Heart left ventricle (tissue), 16 donors: ENCODE measurements at regions not wholly inside any gene's neighbourhood (a gene's known extent, or its start where the extent isn't known, plus 50 kb on each side); places are given as distances from the start of the nearest gene placed in this dataset.

Experiments used
- ATAC-seq, 4 donors: fragments of 200-7000 bp; cut with Tn5 transposase; one replicate each; pipeline ENCODE4 v1.9.1; 2020 to 2022; ENCODE audit warnings: moderate library complexity in 4 of 4, mild to moderate bottlenecking in 3 of 4, moderate number of reproducible peaks in 1 of 4
- DNase-seq, 5 donors: peaks; one replicate each; pipeline ENCODE4 v3.0.0-alpha.2; 2020
- H3K27ac ChIP-seq, 12 donors: fragments of 200-600 bp; sonication (generic) in 4 of 12; one replicate each; pipeline versions ENCODE4 v1.5.0 to v1.8.0; 2016 to 2022; ENCODE audit warnings: mild to moderate bottlenecking in 2 of 12
- H3K27me3 ChIP-seq, 9 donors: fragments of 200-600 bp; sonication (generic) in 2 of 9; one replicate each; pipeline versions ENCODE4 v1.5.1 to v1.8.0; 2016 to 2022; ENCODE audit warnings: mild to moderate bottlenecking in 3 of 9
- H3K36me3 ChIP-seq, 9 donors: fragments of 200-600 bp; sonication (generic) in 2 of 9; one replicate each; pipeline versions ENCODE4 v1.5.0 to v1.8.0; 2018 to 2022; ENCODE audit warnings: mild to moderate bottlenecking in 2 of 9
- H3K4me1 ChIP-seq, 12 donors: fragments of 200-600 bp; sonication (generic) in 4 of 12; one replicate each; pipeline versions ENCODE4 v1.5.0 to v1.8.0; 2016 to 2022; ENCODE audit warnings: mild to moderate bottlenecking in 3 of 12
- H3K4me3 ChIP-seq, 12 donors: fragments of 200-600 bp; sonication (generic) in 4 of 12; one replicate each; pipeline versions ENCODE4 v1.5.0 to v1.8.0; 2017 to 2022; ENCODE audit warnings: mild to moderate bottlenecking in 9 of 12, moderate library complexity in 4 of 12
- H3K9me3 ChIP-seq, 12 donors: fragments of 200-600 bp; sonication (generic) in 4 of 12; one replicate each; pipeline versions ENCODE4 v1.5.0 to v1.8.0; 2016 to 2022; ENCODE audit warnings: mild to moderate bottlenecking in 1 of 12
- POLR2A ChIP-seq, 2 donors: fragments of 450-650 bp; IDR thresholded peaks; one replicate each; pipeline ENCODE4 v1.6.1; 2017; ENCODE audit warnings: antibody characterized with exemption in 2 of 2, mild to moderate bottlenecking in 2 of 2, moderate library complexity in 2 of 2
- WGBS, 4 donors: extraction: QIAGEN DNeasy Blood & Tissue Kit in 2 of 4; methylation state at CpG; one replicate each; pipeline versions ENCODE4 v1.1.5 to v1.1.7; 2013 to 2018; 5-methylcytosine and 5-hydroxymethylcytosine counted together
- intact Hi-C, 10 donors: fragments of 100-400 bp; cut with DNase I; formaldehyde crosslinking; loops; one replicate each; pipeline versions ENCODE4 v1.11.1 to v1.14.2; 2022
- TF ChIP-seq, protein P1 (sequence below), 12 donors: fragments of 200-600 bp; sonication (generic) in 4 of 12; IDR thresholded peaks; one replicate each; pipeline versions ENCODE4 v1.5.0 to v1.8.0; 2018 to 2022; ENCODE audit warnings: antibody characterized with exemption in 12 of 12, mild to moderate bottlenecking in 5 of 12
- donor health status: ischemic (EF 13 %, LVEDD 7.1; RV severe dilation, severe dysfunction).
- donor health status: healthy with polysubstance abuse.
- donor health status: DM: no; HTN: yes; CAD: no.
- donor health status: DM: no; HTN: no; CAD: no.
- donor health status: ischemic (EF 25% LVEDD 6.9; RV normal size, moderate dysfunction).
- donor health status: ischemic (EF 25% LVEDD 5.7; RV mildly dilated, moderate dysfunction).
- donor health status: healthy.
- donor health status: DM: yes; HTN: yes; CAD: no.
- donor health status: ischemic (EF 35%, LVEDD 5.7; RV mildly dilated, moderate dysfunction).
- donor health status: nonischemic (EF 11% LVEDD 7.7; RV severe dilation, severe dysfunction).
- donor health status: DM: yes; HTN: yes; CAD: no.
- donor health status: PGD.
- donor health status: ischemic (EF 29% LVEDD 5.4; RV normal size, mild dysfunction).
- donor health status: nonischemic (EF 23%, LVEDD 6.1; RV moderate dilation, normal function).

DNA sequence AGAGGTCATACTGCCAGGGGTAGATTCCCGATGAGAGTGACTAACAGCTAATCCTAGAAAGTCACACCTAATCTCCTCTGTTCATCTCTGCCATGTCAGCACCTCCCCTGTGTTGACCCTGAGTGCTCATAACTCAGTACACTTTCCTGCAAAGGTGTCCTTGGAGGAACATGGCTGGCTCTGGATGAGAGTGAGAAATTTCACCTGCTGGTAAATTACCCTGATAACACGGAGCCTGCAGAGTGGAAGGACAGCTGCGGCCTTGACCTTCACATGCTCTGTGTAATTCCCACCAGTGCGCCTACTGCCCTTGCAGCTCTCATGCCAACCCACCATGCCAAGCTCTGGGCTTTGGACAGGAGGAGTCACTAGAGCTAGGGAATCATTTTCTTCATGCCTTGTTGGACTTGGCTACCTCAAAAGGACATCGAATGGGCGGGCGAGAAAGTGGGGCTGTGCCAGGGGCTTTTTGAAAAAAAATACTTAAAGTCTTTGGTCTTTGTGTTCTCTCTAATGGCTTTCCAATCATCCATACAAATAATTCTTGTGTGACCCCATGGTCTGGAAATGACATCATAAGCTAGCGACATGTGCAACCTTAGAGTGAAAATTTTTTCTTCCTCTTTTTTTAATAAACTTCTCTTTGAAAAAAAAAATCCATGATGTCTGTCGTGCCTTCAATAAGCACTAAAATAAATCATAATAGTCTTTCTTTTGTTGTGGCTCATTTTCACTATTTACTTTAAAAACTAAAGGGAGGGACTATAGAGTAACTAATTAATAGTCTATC, 319.9 kb downstream of the MYCN start:
- TF ChIP-seq, protein P1, sequence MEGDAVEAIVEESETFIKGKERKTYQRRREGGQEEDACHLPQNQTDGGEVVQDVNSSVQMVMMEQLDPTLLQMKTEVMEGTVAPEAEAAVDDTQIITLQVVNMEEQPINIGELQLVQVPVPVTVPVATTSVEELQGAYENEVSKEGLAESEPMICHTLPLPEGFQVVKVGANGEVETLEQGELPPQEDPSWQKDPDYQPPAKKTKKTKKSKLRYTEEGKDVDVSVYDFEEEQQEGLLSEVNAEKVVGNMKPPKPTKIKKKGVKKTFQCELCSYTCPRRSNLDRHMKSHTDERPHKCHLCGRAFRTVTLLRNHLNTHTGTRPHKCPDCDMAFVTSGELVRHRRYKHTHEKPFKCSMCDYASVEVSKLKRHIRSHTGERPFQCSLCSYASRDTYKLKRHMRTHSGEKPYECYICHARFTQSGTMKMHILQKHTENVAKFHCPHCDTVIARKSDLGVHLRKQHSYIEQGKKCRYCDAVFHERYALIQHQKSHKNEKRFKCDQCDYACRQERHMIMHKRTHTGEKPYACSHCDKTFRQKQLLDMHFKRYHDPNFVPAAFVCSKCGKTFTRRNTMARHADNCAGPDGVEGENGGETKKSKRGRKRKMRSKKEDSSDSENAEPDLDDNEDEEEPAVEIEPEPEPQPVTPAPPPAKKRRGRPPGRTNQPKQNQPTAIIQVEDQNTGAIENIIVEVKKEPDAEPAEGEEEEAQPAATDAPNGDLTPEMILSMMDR (IDR thresholded peaks at IDR 0.05), result no peak
- no peak for TF ChIP-seq POLR2A (IDR thresholded peaks at IDR 0.05)
- no peak overlapping the region for H3K27ac ChIP-seq
- H3K27me3 ChIP-seq, result peaks cover 0 to 5% (median 0%) of the 10 kb centered on the region in 9 donors
- DNase-seq (no peak), ATAC-seq (peak in 1 of 4 donors; percentile 29)
- intact Hi-C loops, result no loop called here
- H3K4me3 ChIP-seq, result no peak overlapping the region
- 72 to 77% (median 75%) methylated on average over 9 of the region's 9 CpGs for WGBS, 4 donors
- H3K4me1 ChIP-seq, result no peaks in the 10 kb centered on the region
- H3K9me3 ChIP-seq, result no peaks in the 10 kb centered on the region
- no peaks in the 10 kb centered on the region for H3K36me3 ChIP-seq

DNA sequence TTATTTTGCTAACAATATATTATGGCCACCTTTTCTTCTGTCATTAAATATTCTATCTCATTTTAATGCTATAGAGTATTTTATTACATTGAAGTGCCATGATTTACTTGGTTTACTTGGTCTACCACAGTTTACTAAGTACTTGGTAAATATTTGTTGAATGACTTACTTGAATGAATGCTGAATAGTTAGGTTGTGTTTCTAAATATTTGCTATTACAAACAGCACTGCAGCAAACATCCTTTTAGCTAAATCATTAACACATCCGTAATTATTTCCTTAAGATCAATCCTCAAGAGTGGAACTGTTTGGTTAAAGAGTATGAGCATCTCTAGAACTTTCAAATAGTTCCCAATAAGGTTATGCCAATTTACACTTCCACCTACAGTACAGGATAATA, 318.7 kb downstream of the MYCN start:
- Histone ChIP-seq H3K27me3 (peaks cover 0 to 5% (median 0%) of the 10 kb centered on the region in 9 donors), H3K9me3 (no peaks in the 10 kb centered on the region), H3K4me1 (no peaks in the 10 kb centered on the region), H3K36me3 (no peaks in the 10 kb centered on the region), H3K4me3 (no peak overlapping the region), H3K27ac (no peak overlapping the region)
- TF ChIP-seq, protein P1 (IDR thresholded peaks at IDR 0.05), result no peak
- no peak for TF ChIP-seq POLR2A (IDR thresholded peaks at IDR 0.05)
- WGBS, 4 donors, result 90 to 94% (median 92%) methylated on average over 1 of the region's 1 CpG
- intact Hi-C loops, result no loop called here
- DNase-seq (no peak), ATAC-seq (no peak)

DNA sequence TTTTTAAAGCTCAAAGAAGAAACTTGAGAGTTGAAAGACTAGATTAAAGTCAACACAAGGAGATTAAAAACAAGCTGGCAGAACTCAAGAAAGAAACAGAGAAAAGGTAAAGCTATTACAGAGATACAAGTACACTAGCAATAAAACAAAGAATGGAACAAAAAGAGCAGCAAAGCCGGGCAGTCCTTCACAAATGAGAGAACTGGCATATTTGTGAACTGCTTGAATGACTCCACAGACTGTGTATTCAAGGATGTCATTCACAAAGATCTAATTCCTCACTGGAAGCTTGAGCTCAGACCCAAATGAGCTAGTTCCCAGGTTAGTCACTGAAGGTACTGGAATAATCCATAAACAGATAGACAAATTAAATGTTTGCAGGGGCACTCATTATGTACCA, 318.0 kb downstream of the MYCN start:
- Histone ChIP-seq H3K4me1 (no peaks in the 10 kb centered on the region), H3K9me3 (no peaks in the 10 kb centered on the region), H3K27me3 (peaks cover 0 to 5% (median 0%) of the 10 kb centered on the region in 9 donors), H3K36me3 (no peaks in the 10 kb centered on the region), H3K4me3 (no peak overlapping the region), H3K27ac (no peak overlapping the region)
- no peak for TF ChIP-seq POLR2A (IDR thresholded peaks at IDR 0.05)
- TF ChIP-seq, protein P1 (IDR thresholded peaks at IDR 0.05), result no peak
- DNase-seq (no peak), ATAC-seq (no peak)
- intact Hi-C loops, result no loop called here
- 84 to 89% (median 87%) methylated on average over 1 of the region's 1 CpG for WGBS, 4 donors

DNA sequence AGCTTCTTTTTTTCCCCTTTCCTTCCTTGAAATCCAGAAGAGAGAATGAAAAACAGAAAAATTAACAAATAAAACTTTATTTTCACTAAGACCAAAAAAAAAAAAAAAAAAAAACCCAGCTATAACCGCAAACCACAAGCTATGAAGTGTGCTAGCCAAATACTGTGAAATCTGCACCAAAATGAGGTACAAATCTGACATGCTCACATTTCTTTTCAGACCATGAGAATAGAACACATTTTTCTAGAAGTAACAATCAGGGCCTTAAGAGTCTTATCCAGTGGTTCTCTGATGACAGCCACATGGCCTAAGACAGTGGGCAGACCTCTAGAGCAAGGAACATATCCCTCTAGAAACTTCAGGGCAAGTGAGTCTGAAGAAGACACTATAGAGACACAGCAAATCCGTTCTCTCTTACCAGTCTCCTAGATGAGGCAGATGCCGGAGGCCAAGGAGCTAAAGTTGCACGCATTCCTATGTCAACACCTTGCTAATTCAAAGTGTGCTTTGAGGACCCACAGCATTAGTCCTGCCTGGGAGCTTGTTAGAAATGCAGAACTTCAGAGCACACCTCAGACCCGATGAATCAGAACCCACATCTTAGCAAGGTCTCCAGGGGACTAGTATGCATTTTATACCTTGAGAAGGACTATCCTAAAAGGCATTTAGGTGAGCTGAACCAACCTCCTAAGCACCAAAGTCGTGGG, 317.1 kb downstream of the MYCN start:
- TF ChIP-seq POLR2A (IDR thresholded peaks at IDR 0.05), result no peak
- TF ChIP-seq, protein P1 (IDR thresholded peaks at IDR 0.05), result no peak
- Histone ChIP-seq H3K36me3 (no peaks in the 10 kb centered on the region), H3K9me3 (no peaks in the 10 kb centered on the region), H3K27me3 (peaks cover 0 to 5% (median 0%) of the 10 kb centered on the region in 9 donors), H3K4me3 (no peak overlapping the region), H3K27ac (no peak overlapping the region), H3K4me1 (no peaks in the 10 kb centered on the region)
- ATAC-seq, result no peak
- DNase-seq, result no peak
- intact Hi-C loops, result no loop called here
- WGBS, 4 donors, result 72 to 79% (median 75%) methylated on average over 6 of the region's 6 CpGs
